Hepatocyte (in vitro differentiated cells): ENCODE measurements at regions not wholly inside any gene's neighbourhood (a gene's known extent, or its start where the extent isn't known, plus 50 kb on each side); places are given as distances from the start of the nearest gene placed in this dataset.

Source experiments
- DNase-seq: peaks from one replicate; pipeline ENCODE4 v3.0.0-alpha.2; 2016; ENCODE audit warnings: low spot score
- H2AFZ ChIP-seq: fragments of 200-600 bp; sonication (generic); 2 replicates; pipeline ENCODE4 v1.6.0; 2016; ENCODE audit warnings: antibody characterized with exemption, mild to moderate bottlenecking
- H3K27ac ChIP-seq: fragments of 200-600 bp; sonication (generic); 2 replicates; pipeline ENCODE4 v1.5.1; 2016; ENCODE audit warnings: mild to moderate bottlenecking
- H3K27me3 ChIP-seq: fragments of 200-600 bp; sonication (generic); 2 replicates; pipeline ENCODE4 v1.6.1; 2016
- H3K36me3 ChIP-seq: fragments of 200-600 bp; sonication (generic); replicated peaks from 2 replicates; pipeline ENCODE4 v1.5.1; 2016; ENCODE audit warnings: low read depth; ENCODE audit not compliant: insufficient read depth
- H3K4me1 ChIP-seq: fragments of 200-600 bp; sonication (generic); 2 replicates; pipeline ENCODE4 v1.5.1; 2016; ENCODE audit warnings: mild to moderate bottlenecking, moderate library complexity; ENCODE audit not compliant: insufficient read depth
- H3K4me2 ChIP-seq: fragments of 200-600 bp; sonication (generic); 2 replicates; pipeline ENCODE4 v1.6.0; 2016
- H3K4me3 ChIP-seq: fragments of 200-600 bp; sonication (generic); 2 replicates; pipeline ENCODE4 v1.5.1; 2016; ENCODE audit warnings: mild to moderate bottlenecking
- H3K79me2 ChIP-seq: fragments of 200-600 bp; sonication (generic); 2 replicates; pipeline ENCODE4 v1.6.0; 2017; ENCODE audit warnings: mild to moderate bottlenecking
- H3K9me2 ChIP-seq: fragments of 200-600 bp; sonication (generic); replicated peaks from 2 replicates; pipeline ENCODE4 v1.6.0; 2017; ENCODE audit warnings: mild to moderate bottlenecking; ENCODE audit not compliant: insufficient read depth
- H3K9me3 ChIP-seq: fragments of 200-600 bp; sonication (generic); 2 replicates; pipeline ENCODE4 v1.5.1; 2016; ENCODE audit warnings: low read depth, mild to moderate bottlenecking
- H4K20me1 ChIP-seq: fragments of 200-600 bp; sonication (generic); 2 replicates; pipeline ENCODE4 v1.6.0; 2016; ENCODE audit warnings: mild to moderate bottlenecking; ENCODE audit not compliant: insufficient read depth, poor library complexity, severe bottlenecking
- EZH2 ChIP-seq: fragments of 200-600 bp; sonication (generic); IDR thresholded peaks from 2 replicates; pipeline ENCODE4 v1.6.1; 2016; ENCODE audit warnings: antibody characterized with exemption, mild to moderate bottlenecking, borderline replicate concordance
- EZH2phosphoT487 ChIP-seq: fragments of 200-600 bp; sonication (generic); IDR thresholded peaks from one replicate; pipeline ENCODE4 v1.6.1; 2018; ENCODE audit warnings: antibody characterized with exemption, mild to moderate bottlenecking, low read depth, moderate library complexity; ENCODE audit not compliant: unreplicated experiment, severe bottlenecking
- whole genome bisulfite sequencing: methylation state at CpG from one replicate; pipeline ENCODE4 v1.1.6; 2016; ENCODE audit warnings: low lambda C conversion rate; ENCODE audit errors: missing lambda C conversion rate; 5-methylcytosine and 5-hydroxymethylcytosine counted together
- TF ChIP-seq, protein P1 (sequence below): fragments of 200-600 bp; sonication (generic); IDR thresholded peaks from 2 replicates; pipeline ENCODE4 v1.5.1; 2016; ENCODE audit warnings: antibody characterized with exemption, mild to moderate bottlenecking; ENCODE audit not compliant: poor library complexity

GRCh38 chr7:93813514-93813913, 77.0 kb downstream of the TFPI2 start:
- TF ChIP-seq, protein P1, sequence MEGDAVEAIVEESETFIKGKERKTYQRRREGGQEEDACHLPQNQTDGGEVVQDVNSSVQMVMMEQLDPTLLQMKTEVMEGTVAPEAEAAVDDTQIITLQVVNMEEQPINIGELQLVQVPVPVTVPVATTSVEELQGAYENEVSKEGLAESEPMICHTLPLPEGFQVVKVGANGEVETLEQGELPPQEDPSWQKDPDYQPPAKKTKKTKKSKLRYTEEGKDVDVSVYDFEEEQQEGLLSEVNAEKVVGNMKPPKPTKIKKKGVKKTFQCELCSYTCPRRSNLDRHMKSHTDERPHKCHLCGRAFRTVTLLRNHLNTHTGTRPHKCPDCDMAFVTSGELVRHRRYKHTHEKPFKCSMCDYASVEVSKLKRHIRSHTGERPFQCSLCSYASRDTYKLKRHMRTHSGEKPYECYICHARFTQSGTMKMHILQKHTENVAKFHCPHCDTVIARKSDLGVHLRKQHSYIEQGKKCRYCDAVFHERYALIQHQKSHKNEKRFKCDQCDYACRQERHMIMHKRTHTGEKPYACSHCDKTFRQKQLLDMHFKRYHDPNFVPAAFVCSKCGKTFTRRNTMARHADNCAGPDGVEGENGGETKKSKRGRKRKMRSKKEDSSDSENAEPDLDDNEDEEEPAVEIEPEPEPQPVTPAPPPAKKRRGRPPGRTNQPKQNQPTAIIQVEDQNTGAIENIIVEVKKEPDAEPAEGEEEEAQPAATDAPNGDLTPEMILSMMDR = no peak
- TF ChIP-seq EZH2 = no peak
- H3K27me3 ChIP-seq = no peaks in the 10 kb centered on the region
- no peak for DNase-seq
- no peaks in the 10 kb centered on the region for H3K36me3 ChIP-seq
- no peaks in the 10 kb centered on the region for H3K79me2 ChIP-seq
- no peaks in the 10 kb centered on the region for H4K20me1 ChIP-seq
- H3K9me3 ChIP-seq = no peaks in the 10 kb centered on the region
- 60% methylated on average over 1 of the region's 1 CpG for WGBS
- H3K9me2 ChIP-seq = no peaks in the 10 kb centered on the region
- no peaks in the 10 kb centered on the region for H3K4me1 ChIP-seq
- H2AFZ ChIP-seq = no peak overlapping the region
- H3K4me2 ChIP-seq = no peak overlapping the region
- H3K4me3 ChIP-seq = no peak overlapping the region
- H3K27ac ChIP-seq = no peak overlapping the region

DNA sequence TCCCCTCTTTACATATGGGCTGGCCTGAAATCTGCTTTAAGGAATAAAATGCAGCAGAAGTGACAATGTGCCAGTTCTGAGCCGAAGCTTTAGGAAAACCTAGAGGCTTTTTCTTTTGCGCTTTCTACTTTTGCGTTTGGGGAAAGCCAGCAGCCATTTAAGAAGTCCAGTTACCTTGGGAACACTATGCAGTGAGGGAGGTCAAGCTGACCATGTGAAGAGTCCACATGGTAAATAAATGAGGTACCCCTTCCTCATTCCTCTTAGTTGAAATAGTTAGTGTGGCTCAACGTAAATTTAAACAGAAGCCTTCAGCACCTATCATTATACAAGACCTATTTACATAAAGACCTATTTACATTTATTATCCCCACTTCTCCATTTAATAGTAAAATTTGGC, 78.5 kb downstream of the TFPI2 start:
- Histone ChIP-seq H3K4me2 (no peak overlapping the region), H3K27me3 (no peaks in the 10 kb centered on the region), H3K9me2 (no peaks in the 10 kb centered on the region), H2AFZ (no peak overlapping the region), H3K4me1 (no peaks in the 10 kb centered on the region), H3K79me2 (no peaks in the 10 kb centered on the region), H3K9me3 (no peaks in the 10 kb centered on the region), H3K36me3 (no peaks in the 10 kb centered on the region), H4K20me1 (no peaks in the 10 kb centered on the region), H3K27ac (no peak overlapping the region), H3K4me3 (no peak overlapping the region)
- TF ChIP-seq, protein P1 = no peak
- WGBS = 91% methylated on average over 4 of the region's 4 CpGs
- no peak for DNase-seq

GRCh38 chr7:93811198-93811597, 79.4 kb downstream of the TFPI2 start:
- no peak for DNase-seq
- H3K4me1 ChIP-seq = no peaks in the 10 kb centered on the region
- H3K27me3 ChIP-seq = no peaks in the 10 kb centered on the region
- no peak overlapping the region for H3K4me3 ChIP-seq
- no peaks in the 10 kb centered on the region for H4K20me1 ChIP-seq
- H2AFZ ChIP-seq = no peak overlapping the region
- TF ChIP-seq EZH2phosphoT487 (no peak), EZH2 (no peak)
- TF ChIP-seq, protein P1 = no peak
- no peaks in the 10 kb centered on the region for H3K36me3 ChIP-seq
- no peaks in the 10 kb centered on the region for H3K9me2 ChIP-seq
- H3K79me2 ChIP-seq = no peaks in the 10 kb centered on the region
- no peak overlapping the region for H3K27ac ChIP-seq
- H3K4me2 ChIP-seq = no peak overlapping the region
- H3K9me3 ChIP-seq = no peaks in the 10 kb centered on the region

- no peak overlapping the region for H3K4me2 ChIP-seq
- no peaks in the 10 kb centered on the region for H3K9me3 ChIP-seq
- no peak overlapping the region for H3K4me3 ChIP-seq
- no peak overlapping the region for H3K27ac ChIP-seq
- TF ChIP-seq, protein P1 = no peak
- no peak for TF ChIP-seq EZH2phosphoT487
- TF ChIP-seq EZH2 = no peak
- H3K36me3 ChIP-seq = no peaks in the 10 kb centered on the region
- no peaks in the 10 kb centered on the region for H3K27me3 ChIP-seq
- H2AFZ ChIP-seq = no peak overlapping the region
- H3K4me1 ChIP-seq = no peaks in the 10 kb centered on the region
- no peaks in the 10 kb centered on the region for H3K9me2 ChIP-seq
- no peak for DNase-seq
- no peaks in the 10 kb centered on the region for H3K79me2 ChIP-seq
- no peaks in the 10 kb centered on the region for H4K20me1 ChIP-seq
These were observed 80.0 kb downstream of the TFPI2 start for GRCh38 chr7:93810561-93810960.
